NB4 (cell line): ENCODE measurements at regions not wholly inside any gene's neighbourhood (a gene's known extent, or its start where the extent isn't known, plus 50 kb on each side); places are given as distances from the start of the nearest gene placed in this dataset.

Experiments used
- DNase-seq: peaks from one replicate; pipeline ENCODE4 v3.0.0; 2010; ENCODE audit warnings: low read depth
- H3K4me3 ChIP-seq: one replicate; pipeline ENCODE4 v1.5.1; 2011; ENCODE audit warnings: mild to moderate bottlenecking, low read depth, low read length, moderate library complexity
- CTCF ChIP-seq: IDR thresholded peaks from one replicate; pipeline ENCODE4 v1.5.1; 2012; ENCODE audit warnings: low read depth, low read length
- MYC ChIP-seq: IDR thresholded peaks from 2 replicates; pipeline ENCODE4 v1.6.1; 2011; ENCODE audit warnings: low read depth, low read length
- POLR2A ChIP-seq: IDR thresholded peaks from 2 replicates; pipeline ENCODE4 v1.6.1; 2011; ENCODE audit warnings: mild to moderate bottlenecking; ENCODE audit not compliant: insufficient read length; ENCODE audit errors: extremely low read depth
- TF ChIP-seq, protein P1 (sequence below): IDR thresholded peaks from 2 replicates; pipeline ENCODE4 v1.6.1; 2011; ENCODE audit warnings: low read depth, low read length

DNA sequence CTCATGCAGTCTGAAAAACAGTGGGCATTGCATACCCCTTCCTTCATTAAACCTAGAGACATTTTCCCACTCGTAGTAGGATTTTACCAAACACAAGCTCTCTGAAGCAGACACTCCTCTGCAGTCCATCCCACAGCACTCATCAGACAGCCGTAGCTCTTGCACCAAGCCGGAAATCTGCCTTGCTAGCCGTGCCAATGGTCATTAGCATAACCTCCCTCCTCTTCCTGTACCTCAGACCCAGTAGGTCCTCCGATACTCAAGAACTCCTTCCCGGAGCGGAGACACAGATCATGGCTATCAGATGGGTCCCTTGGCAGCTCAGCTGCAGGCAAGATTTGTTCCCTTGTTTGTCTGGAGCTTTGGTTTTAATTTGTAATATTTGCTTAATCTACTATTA, 483.1 kb upstream of the PSMD7 start:
- DNase-seq: no peak
- H3K4me3 ChIP-seq: no peak overlapping the region
- TF ChIP-seq, protein P1, sequence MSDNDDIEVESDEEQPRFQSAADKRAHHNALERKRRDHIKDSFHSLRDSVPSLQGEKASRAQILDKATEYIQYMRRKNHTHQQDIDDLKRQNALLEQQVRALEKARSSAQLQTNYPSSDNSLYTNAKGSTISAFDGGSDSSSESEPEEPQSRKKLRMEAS: no peak
- TF ChIP-seq CTCF (no peak), MYC (no peak), POLR2A (no peak)

- H3K4me3 ChIP-seq: no peak overlapping the region
- TF ChIP-seq MYC: no peak
- no peak for TF ChIP-seq POLR2A
- TF ChIP-seq, protein P1: no peak
- no peak for TF ChIP-seq CTCF
- DNase-seq: no peak
Observed at GRCh38 chr16:73804456-73804855, 492.2 kb upstream of the PSMD7 start.

GRCh38 chr16:73798471-73798870, 498.1 kb upstream of the PSMD7 start:
- no peak overlapping the region for H3K4me3 ChIP-seq
- TF ChIP-seq MYC: no peak
- TF ChIP-seq CTCF: no peak
- no peak for TF ChIP-seq POLR2A
- TF ChIP-seq, protein P1: no peak
- DNase-seq: no peak

- no peak overlapping the region for H3K4me3 ChIP-seq
- TF ChIP-seq POLR2A (no peak), CTCF (no peak)
- no peak for DNase-seq
Observed at GRCh38 chr16:73797115-73797514, 499.5 kb upstream of the PSMD7 start.

DNA sequence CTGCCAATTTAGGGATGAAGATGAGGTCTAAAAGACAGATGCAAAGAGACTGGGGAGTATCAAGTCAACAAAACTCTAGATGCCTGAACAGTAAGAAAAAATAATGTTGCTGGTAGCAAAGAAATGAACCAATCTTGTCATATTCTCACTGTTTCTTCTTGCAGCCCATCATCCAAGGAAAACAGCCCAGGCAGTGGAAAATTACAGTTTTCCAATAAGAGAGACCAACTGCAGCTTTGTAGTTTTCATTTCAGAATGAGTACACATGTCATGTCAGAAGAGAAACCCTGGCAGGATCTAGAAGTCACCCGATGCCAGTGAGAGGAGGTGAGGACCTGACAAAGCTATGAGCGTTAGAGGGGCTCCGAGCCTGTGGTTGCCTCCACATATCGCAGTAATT, 500.4 kb upstream of the PSMD7 start:
- H3K4me3 ChIP-seq: no peak overlapping the region
- no peak for TF ChIP-seq MYC
- DNase-seq: no peak

- no peak overlapping the region for H3K4me3 ChIP-seq
- no peak for DNase-seq
- TF ChIP-seq CTCF (no peak), POLR2A (no peak), MYC (no peak)
- TF ChIP-seq, protein P1: no peak
Observed at GRCh38 chr16:73794994-73795393, 501.6 kb upstream of the PSMD7 start.
